Psoas muscle (tissue), 7 donors: ENCODE measurements at regions not wholly inside any gene's neighbourhood (a gene's known extent, or its start where the extent isn't known, plus 50 kb on each side); places are given as distances from the start of the nearest gene placed in this dataset.

Experiments used
- ATAC-seq, 4 donors: fragments of 200-7000 bp; cut with Tn5 transposase; one replicate each; pipeline ENCODE4 v1.9.1; 2020; ENCODE audit warnings: moderate library complexity in 3 of 4, mild to moderate bottlenecking in 2 of 4
- DNase-seq, 2 donors: peaks; one replicate each; pipeline ENCODE4 v3.0.0-alpha.2; 2020
- H3K27ac ChIP-seq: fragments of 200-600 bp; one replicate; pipeline ENCODE4 v1.8.0; 2022
- H3K27me3 ChIP-seq, 3 donors: fragments of 200-600 bp in 1 of 3; one replicate each; pipeline versions ENCODE4 v1.6.1 to v1.8.0; 2013 to 2022; ENCODE audit warnings: low read length in 2 of 3, mild to moderate bottlenecking in 2 of 3, moderate library complexity in 1 of 3; ENCODE audit not compliant: insufficient read depth in 3 of 3
- H3K36me3 ChIP-seq, 2 donors: fragments of 200-600 bp in 1 of 2; one replicate each; pipeline versions ENCODE4 v1.6.1 to v1.8.0; 2013 to 2022; ENCODE audit warnings: low read depth in 1 of 2, mild to moderate bottlenecking in 1 of 2, moderate library complexity in 1 of 2; ENCODE audit not compliant: insufficient read depth in 1 of 2
- H3K4me1 ChIP-seq: fragments of 200-600 bp; one replicate; pipeline ENCODE4 v1.8.0; 2022
- H3K4me3 ChIP-seq: fragments of 200-600 bp; one replicate; pipeline ENCODE4 v1.8.0; 2022; ENCODE audit warnings: mild to moderate bottlenecking
- H3K9me3 ChIP-seq: fragments of 200-600 bp; one replicate; pipeline ENCODE4 v1.8.0; 2022
- CTCF ChIP-seq: fragments of 200-600 bp; IDR thresholded peaks from one replicate; pipeline ENCODE4 v1.8.0; 2022; ENCODE audit warnings: antibody characterized with exemption
- WGBS, 3 donors: extraction: QIAGEN DNeasy Blood & Tissue Kit; methylation state at CpG; one replicate each; pipeline versions ENCODE4 v1.1.6 to v1.1.7; 2013; 5-methylcytosine and 5-hydroxymethylcytosine counted together
- intact Hi-C, 2 donors: fragments of 100-400 bp; cut with DNase I; formaldehyde crosslinking; loops; one replicate each; pipeline versions ENCODE4 v1.11.0 to v1.14.2; 2022
- donor health status: healthy with polysubstance abuse.
- donor health status: DM: no; HTN: no; CAD: no; lungs with moderate emphysema.
- donor health status: Bipolar disorder and iron deficiency.
- donor health status: healthy.
- donor health status: DM: yes; HTN: yes; CAD: no.
- donor health status: DM: no; HTN: no; CAD: no.
- donor health status: DM: yes; HTN: yes; CAD: no.

GRCh38 chr7:136064081-136064480 lies 86.9 kb upstream of the MTPN start:
- DNase-seq, result no peak
- Histone ChIP-seq H3K36me3 (no peaks in the 10 kb centered on the region), H3K27ac (no peak overlapping the region), H3K27me3 (no peaks in the 10 kb centered on the region), H3K9me3 (no peaks in the 10 kb centered on the region), H3K4me1 (no peaks in the 10 kb centered on the region), H3K4me3 (no peak overlapping the region)
- intact Hi-C loops, result no loop called here
- WGBS, 3 donors, result 67 to 78% (median 75%) methylated on average over 4 of the region's 4 CpGs
- no peak for TF ChIP-seq CTCF
- ATAC-seq, result no peak

GRCh38 chr7:136063326-136063666 lies 86.1 kb upstream of the MTPN start:
- ATAC-seq, result no peak
- DNase-seq, result no peak
- 51 to 66% (median 54%) methylated on average over 3 of the region's 3 CpGs for WGBS, 3 donors
- H3K4me1 ChIP-seq, result no peaks in the 10 kb centered on the region
- intact Hi-C loops, result no loop called here
- no peaks in the 10 kb centered on the region for H3K27me3 ChIP-seq
- H3K9me3 ChIP-seq, result no peaks in the 10 kb centered on the region
- TF ChIP-seq CTCF, result no peak
- no peak overlapping the region for H3K27ac ChIP-seq
- H3K36me3 ChIP-seq, result peaks cover 0 to 2% of the 10 kb centered on the region in 2 donors
- H3K4me3 ChIP-seq, result no peak overlapping the region

GRCh38 chr7:136062625-136063325 lies 85.6 kb upstream of the MTPN start:
- 18 to 26% (median 25%) methylated on average over 4 of the region's 4 CpGs for WGBS, 3 donors
- Histone ChIP-seq H3K4me3 (no peak overlapping the region), H3K4me1 (no peaks in the 10 kb centered on the region), H3K36me3 (peaks cover 0 to 2% of the 10 kb centered on the region in 2 donors), H3K27me3 (no peaks in the 10 kb centered on the region), H3K27ac (no peak overlapping the region), H3K9me3 (no peaks in the 10 kb centered on the region)
- no peak for TF ChIP-seq CTCF
- DNase-seq, result no peak
- intact Hi-C loops, result no loop called here
- no peak for ATAC-seq

GRCh38 chr7:136061433-136061832 lies 84.3 kb upstream of the MTPN start:
- ATAC-seq (no peak), DNase-seq (no peak)
- Histone ChIP-seq H3K27me3 (no peaks in the 10 kb centered on the region), H3K36me3 (peaks cover 0 to 2% of the 10 kb centered on the region in 2 donors), H3K4me3 (no peak overlapping the region), H3K9me3 (no peaks in the 10 kb centered on the region), H3K27ac (no peak overlapping the region), H3K4me1 (no peaks in the 10 kb centered on the region)
- WGBS, 3 donors, result 91 to 97% (median 96%) methylated on average over 3 of the region's 3 CpGs
- TF ChIP-seq CTCF, result no peak
- intact Hi-C loops, result no loop called here

- no peaks in the 10 kb centered on the region for H3K9me3 ChIP-seq
- no peak for TF ChIP-seq CTCF
These were observed 81.4 kb upstream of the MTPN start for GRCh38 chr7:136058546-136058945.

More at GRCh38 chr7:136058546-136058945, 81.4 kb upstream of the MTPN start:
- DNase-seq, result no peak
- Histone ChIP-seq H3K36me3 (peaks cover 0 to 2% of the 10 kb centered on the region in 2 donors), H3K27me3 (no peaks in the 10 kb centered on the region), H3K4me1 (no peaks in the 10 kb centered on the region), H3K27ac (no peak overlapping the region), H3K4me3 (no peak overlapping the region)
- intact Hi-C loops, result no loop called here
- ATAC-seq, result no peak
